ENCODE measurements at regions not wholly inside any gene's neighbourhood (a gene's known extent, or its start where the extent isn't known, plus 50 kb on each side); places are given as distances from the start of the nearest gene placed in this dataset.

DNA sequence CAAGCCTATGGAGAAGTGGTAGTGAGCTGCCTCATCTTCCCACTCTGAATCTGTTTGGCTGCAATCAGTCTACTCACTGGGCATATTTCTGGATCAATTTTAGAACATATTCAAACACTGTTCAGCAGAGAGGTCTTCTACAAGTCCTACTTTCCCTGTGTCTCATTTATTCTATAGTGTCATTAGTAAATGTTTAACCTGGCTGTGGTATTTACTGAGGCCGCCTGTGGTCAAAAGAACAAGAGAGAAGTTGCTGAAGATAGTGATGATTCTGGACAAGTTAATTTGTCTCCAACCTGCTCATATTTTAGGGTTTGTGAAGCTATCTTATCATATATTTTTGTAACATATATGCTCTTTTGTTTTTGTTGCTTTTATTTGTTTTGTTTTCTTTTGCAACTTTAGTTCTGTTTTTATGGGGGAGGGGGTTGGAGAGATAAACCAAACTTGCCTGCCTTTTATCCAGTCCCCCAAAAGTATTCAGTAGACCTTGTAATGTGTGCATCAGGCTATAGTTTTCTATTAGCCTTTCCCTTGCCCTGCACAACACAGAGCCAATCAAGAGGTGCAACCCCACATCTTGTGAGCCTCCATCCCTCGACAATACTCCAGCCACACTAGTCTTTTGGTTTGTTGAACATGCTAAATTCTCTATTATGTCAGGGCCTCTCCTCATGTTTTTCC is 362.8 kb upstream of the MBL2 start:
- H3K4me1 ChIP-seq, result no peaks in the 10 kb centered on the region
- intact Hi-C loops (cut with DNase I), result no loop called here
- no peak for DNase-seq (ENCODE audit: extremely low spot score in 2 of 2)
- H3K36me3 ChIP-seq, result no peaks in the 10 kb centered on the region
- H3K27ac ChIP-seq, result no peak overlapping the region
- H3K4me3 ChIP-seq, result no peak overlapping the region
- no peaks in the 10 kb centered on the region for H3K27me3 ChIP-seq
- TF ChIP-seq POLR2AphosphoS5 (IDR thresholded peaks at IDR 0.05; ENCODE audit: insufficient read depth in 1 of 2, low read depth in 1 of 2), result no peak
- TF ChIP-seq, protein P1, sequence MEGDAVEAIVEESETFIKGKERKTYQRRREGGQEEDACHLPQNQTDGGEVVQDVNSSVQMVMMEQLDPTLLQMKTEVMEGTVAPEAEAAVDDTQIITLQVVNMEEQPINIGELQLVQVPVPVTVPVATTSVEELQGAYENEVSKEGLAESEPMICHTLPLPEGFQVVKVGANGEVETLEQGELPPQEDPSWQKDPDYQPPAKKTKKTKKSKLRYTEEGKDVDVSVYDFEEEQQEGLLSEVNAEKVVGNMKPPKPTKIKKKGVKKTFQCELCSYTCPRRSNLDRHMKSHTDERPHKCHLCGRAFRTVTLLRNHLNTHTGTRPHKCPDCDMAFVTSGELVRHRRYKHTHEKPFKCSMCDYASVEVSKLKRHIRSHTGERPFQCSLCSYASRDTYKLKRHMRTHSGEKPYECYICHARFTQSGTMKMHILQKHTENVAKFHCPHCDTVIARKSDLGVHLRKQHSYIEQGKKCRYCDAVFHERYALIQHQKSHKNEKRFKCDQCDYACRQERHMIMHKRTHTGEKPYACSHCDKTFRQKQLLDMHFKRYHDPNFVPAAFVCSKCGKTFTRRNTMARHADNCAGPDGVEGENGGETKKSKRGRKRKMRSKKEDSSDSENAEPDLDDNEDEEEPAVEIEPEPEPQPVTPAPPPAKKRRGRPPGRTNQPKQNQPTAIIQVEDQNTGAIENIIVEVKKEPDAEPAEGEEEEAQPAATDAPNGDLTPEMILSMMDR (IDR thresholded peaks at IDR 0.05), result no peak
- no peak for TF ChIP-seq POLR2A (IDR thresholded peaks at IDR 0.05)
- no peaks in the 10 kb centered on the region for H3K9me3 ChIP-seq

GRCh38 chr10:53134050-53134449 is 361.5 kb upstream of the MBL2 start:
- H3K27me3 ChIP-seq, result no peaks in the 10 kb centered on the region
- DNase-seq (ENCODE audit: extremely low spot score in 2 of 2), result no peak
- H3K36me3 ChIP-seq, result no peaks in the 10 kb centered on the region
- H3K4me3 ChIP-seq, result no peak overlapping the region
- intact Hi-C loops (cut with DNase I), result no loop called here
- H3K9me3 ChIP-seq, result no peaks in the 10 kb centered on the region
- H3K4me1 ChIP-seq, result no peaks in the 10 kb centered on the region
- H3K27ac ChIP-seq, result no peak overlapping the region
- no peak for TF ChIP-seq POLR2AphosphoS5 (IDR thresholded peaks at IDR 0.05; ENCODE audit: insufficient read depth in 1 of 2, low read depth in 1 of 2)
- no peak for TF ChIP-seq POLR2A (IDR thresholded peaks at IDR 0.05)

- Histone ChIP-seq H3K4me3 (no peak overlapping the region), H3K27ac (no peak overlapping the region), H3K27me3 (no peaks in the 10 kb centered on the region), H3K9me3 (no peaks in the 10 kb centered on the region), H3K36me3 (no peaks in the 10 kb centered on the region), H3K4me1 (no peaks in the 10 kb centered on the region)
- intact Hi-C loops (cut with DNase I), result no loop called here
- no peak for DNase-seq (ENCODE audit: extremely low spot score in 2 of 2)
- TF ChIP-seq POLR2AphosphoS5 (IDR thresholded peaks at IDR 0.05; ENCODE audit: insufficient read depth in 1 of 2, low read depth in 1 of 2) (no peak), POLR2A (IDR thresholded peaks at IDR 0.05) (no peak)
- TF ChIP-seq, protein P1 (IDR thresholded peaks at IDR 0.05), result no peak
Observed at GRCh38 chr10:53130337-53130736, 357.8 kb upstream of the MBL2 start.

GRCh38 chr10:53127686-53128085 is 355.1 kb upstream of the MBL2 start:
- Histone ChIP-seq H3K27ac (no peak overlapping the region), H3K9me3 (no peaks in the 10 kb centered on the region), H3K4me1 (no peaks in the 10 kb centered on the region), H3K4me3 (no peak overlapping the region), H3K27me3 (no peaks in the 10 kb centered on the region), H3K36me3 (no peaks in the 10 kb centered on the region)
- TF ChIP-seq, protein P1 (IDR thresholded peaks at IDR 0.05), result no peak
- TF ChIP-seq POLR2AphosphoS5 (IDR thresholded peaks at IDR 0.05; ENCODE audit: insufficient read depth in 1 of 2, low read depth in 1 of 2) (no peak), POLR2A (IDR thresholded peaks at IDR 0.05) (no peak)
- intact Hi-C loops (cut with DNase I), result no loop called here
- DNase-seq (ENCODE audit: extremely low spot score in 2 of 2), result no peak

- DNase-seq (ENCODE audit: extremely low spot score in 2 of 2), result no peak
- Histone ChIP-seq H3K4me1 (no peaks in the 10 kb centered on the region), H3K36me3 (no peaks in the 10 kb centered on the region), H3K9me3 (no peaks in the 10 kb centered on the region), H3K27ac (no peak overlapping the region), H3K27me3 (no peaks in the 10 kb centered on the region), H3K4me3 (no peak overlapping the region)
- TF ChIP-seq POLR2A (IDR thresholded peaks at IDR 0.05), result no peak
- no peak for TF ChIP-seq POLR2AphosphoS5 (IDR thresholded peaks at IDR 0.05; ENCODE audit: insufficient read depth in 1 of 2, low read depth in 1 of 2)
- TF ChIP-seq, protein P1 (IDR thresholded peaks at IDR 0.05), result no peak
- intact Hi-C loops (cut with DNase I), result no loop called here
Observed at GRCh38 chr10:53123311-53123710, 350.7 kb upstream of the MBL2 start.
